ENCODE measurements at regions not wholly inside any gene's neighbourhood (a gene's known extent, or its start where the extent isn't known, plus 50 kb on each side); places are given as distances from the start of the nearest gene placed in this dataset.
A peak's percentile ranks its signal among the peaks of the same experiment; 100 is the strongest.
"Not testable (repeated sequence)": the region's sequence is repeated elsewhere in the genome, so short reads cannot be mapped to it uniquely, and the experiment has no call there.

- no peaks in the 10 kb centered on the region for H3K27me3 ChIP-seq
Measured at GRCh38 chr21:27772816-27773215, 805.9 kb upstream of the ADAMTS5 start.

GRCh38 chr21:27771938-27772483 lies 805.1 kb upstream of the ADAMTS5 start:
- Histone ChIP-seq H3K4me1 (no peaks in the 10 kb centered on the region), H3K27me3 (no peaks in the 10 kb centered on the region), H3K9me3 (no peaks in the 10 kb centered on the region), H3K36me3 (no peaks in the 10 kb centered on the region), H3K27ac (peak overlapping the region in 1 of 2 donors; percentile 13), H3K4me3 (no peak overlapping the region)
- DNase-seq (ENCODE audit: low spot score) = no peak
- TF ChIP-seq, protein P1, sequence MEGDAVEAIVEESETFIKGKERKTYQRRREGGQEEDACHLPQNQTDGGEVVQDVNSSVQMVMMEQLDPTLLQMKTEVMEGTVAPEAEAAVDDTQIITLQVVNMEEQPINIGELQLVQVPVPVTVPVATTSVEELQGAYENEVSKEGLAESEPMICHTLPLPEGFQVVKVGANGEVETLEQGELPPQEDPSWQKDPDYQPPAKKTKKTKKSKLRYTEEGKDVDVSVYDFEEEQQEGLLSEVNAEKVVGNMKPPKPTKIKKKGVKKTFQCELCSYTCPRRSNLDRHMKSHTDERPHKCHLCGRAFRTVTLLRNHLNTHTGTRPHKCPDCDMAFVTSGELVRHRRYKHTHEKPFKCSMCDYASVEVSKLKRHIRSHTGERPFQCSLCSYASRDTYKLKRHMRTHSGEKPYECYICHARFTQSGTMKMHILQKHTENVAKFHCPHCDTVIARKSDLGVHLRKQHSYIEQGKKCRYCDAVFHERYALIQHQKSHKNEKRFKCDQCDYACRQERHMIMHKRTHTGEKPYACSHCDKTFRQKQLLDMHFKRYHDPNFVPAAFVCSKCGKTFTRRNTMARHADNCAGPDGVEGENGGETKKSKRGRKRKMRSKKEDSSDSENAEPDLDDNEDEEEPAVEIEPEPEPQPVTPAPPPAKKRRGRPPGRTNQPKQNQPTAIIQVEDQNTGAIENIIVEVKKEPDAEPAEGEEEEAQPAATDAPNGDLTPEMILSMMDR (IDR thresholded peaks at IDR 0.05) = no peak

More at GRCh38 chr21:27772816-27773215, 805.9 kb upstream of the ADAMTS5 start:
- TF ChIP-seq, protein P1 (IDR thresholded peaks at IDR 0.05) = no peak
- Histone ChIP-seq H3K4me1 (no peaks in the 10 kb centered on the region), H3K27ac (no peak overlapping the region), H3K9me3 (no peaks in the 10 kb centered on the region), H3K36me3 (no peaks in the 10 kb centered on the region), H3K4me3 (no peak overlapping the region)
- no peak for DNase-seq (ENCODE audit: low spot score)

DNA sequence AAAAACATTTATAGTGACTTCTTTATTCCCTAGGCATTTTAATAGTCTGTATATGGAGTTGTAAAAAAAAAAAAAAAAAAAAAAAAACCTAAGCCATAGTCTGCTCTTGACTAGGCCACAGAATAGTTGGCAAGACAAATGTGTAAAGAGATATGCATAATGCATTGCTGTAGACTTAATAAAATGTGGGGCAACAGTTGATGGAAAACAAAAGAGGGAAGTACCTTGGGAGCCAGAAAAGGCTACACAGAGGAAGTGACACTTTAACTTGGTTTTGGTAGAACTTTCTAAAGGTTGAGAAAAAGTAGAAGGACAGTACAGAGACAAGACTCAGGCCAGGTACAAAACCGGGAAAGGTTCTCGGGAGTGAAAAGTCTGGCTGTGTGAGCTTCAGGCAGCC lies 802.9 kb upstream of the ADAMTS5 start:
- no peak for DNase-seq (ENCODE audit: low spot score)
- H3K27ac ChIP-seq = no peak overlapping the region

GRCh38 chr21:27768046-27768637 lies 801.3 kb upstream of the ADAMTS5 start:
- not testable (repeated sequence) for H3K4me1 ChIP-seq; DNase-seq (ENCODE audit: low spot score); H3K4me3 ChIP-seq; H3K36me3 ChIP-seq; H3K27me3 ChIP-seq; H3K27ac ChIP-seq; H3K9me3 ChIP-seq

More for the DNA sequence above, 802.9 kb upstream of the ADAMTS5 start:
- no peaks in the 10 kb centered on the region for H3K4me1 ChIP-seq
- no peaks in the 10 kb centered on the region for H3K9me3 ChIP-seq
- H3K36me3 ChIP-seq = no peaks in the 10 kb centered on the region
- H3K27me3 ChIP-seq = no peaks in the 10 kb centered on the region
- no peak overlapping the region for H3K4me3 ChIP-seq
- TF ChIP-seq, protein P1 (IDR thresholded peaks at IDR 0.05) = no peak

GRCh38 chr21:27764056-27764455 lies 797.2 kb upstream of the ADAMTS5 start:
- no peak overlapping the region for H3K4me3 ChIP-seq
- H3K27ac ChIP-seq = no peak overlapping the region
- no peaks in the 10 kb centered on the region for H3K36me3 ChIP-seq
- DNase-seq (ENCODE audit: low spot score) = no peak
- no peaks in the 10 kb centered on the region for H3K4me1 ChIP-seq
- TF ChIP-seq, protein P1 (IDR thresholded peaks at IDR 0.05) = no peak
- no peaks in the 10 kb centered on the region for H3K27me3 ChIP-seq
- no peaks in the 10 kb centered on the region for H3K9me3 ChIP-seq

GRCh38 chr21:27761623-27762022 lies 794.7 kb upstream of the ADAMTS5 start:
- no peak for DNase-seq (ENCODE audit: low spot score)
- H3K4me1 ChIP-seq = no peaks in the 10 kb centered on the region
- no peaks in the 10 kb centered on the region for H3K9me3 ChIP-seq
- no peak overlapping the region for H3K27ac ChIP-seq
- no peaks in the 10 kb centered on the region for H3K36me3 ChIP-seq
- no peak overlapping the region for H3K4me3 ChIP-seq
- TF ChIP-seq, protein P1 (IDR thresholded peaks at IDR 0.05) = no peak
- H3K27me3 ChIP-seq = no peaks in the 10 kb centered on the region
